ENCODE measurements at regions not wholly inside any gene's neighbourhood (a gene's known extent, or its start where the extent isn't known, plus 50 kb on each side); places are given as distances from the start of the nearest gene placed in this dataset.
"Not testable (repeated sequence)": the region's sequence is repeated elsewhere in the genome, so short reads cannot be mapped to it uniquely, and the experiment has no call there.

DNA sequence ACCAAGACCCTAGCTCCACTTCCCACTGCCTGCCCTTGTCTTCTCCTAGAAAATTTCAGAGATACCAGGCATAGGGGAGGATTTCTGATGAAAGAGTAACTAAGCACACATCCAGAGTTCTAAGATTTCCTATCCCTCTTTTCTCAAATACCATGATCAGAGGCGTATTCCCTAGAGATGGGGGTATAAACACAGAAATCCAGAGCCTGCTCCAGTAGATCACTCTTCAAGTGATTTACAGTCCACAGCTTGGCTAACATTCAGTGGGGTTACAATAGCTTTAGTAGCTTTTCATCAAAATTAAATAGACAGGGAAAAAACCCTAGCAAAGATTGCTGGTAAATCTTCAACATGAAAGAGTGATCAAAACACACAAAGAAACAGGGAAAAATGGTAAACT lies 800.7 kb upstream of the GRM7 start:
- no peak for DNase-seq

DNA sequence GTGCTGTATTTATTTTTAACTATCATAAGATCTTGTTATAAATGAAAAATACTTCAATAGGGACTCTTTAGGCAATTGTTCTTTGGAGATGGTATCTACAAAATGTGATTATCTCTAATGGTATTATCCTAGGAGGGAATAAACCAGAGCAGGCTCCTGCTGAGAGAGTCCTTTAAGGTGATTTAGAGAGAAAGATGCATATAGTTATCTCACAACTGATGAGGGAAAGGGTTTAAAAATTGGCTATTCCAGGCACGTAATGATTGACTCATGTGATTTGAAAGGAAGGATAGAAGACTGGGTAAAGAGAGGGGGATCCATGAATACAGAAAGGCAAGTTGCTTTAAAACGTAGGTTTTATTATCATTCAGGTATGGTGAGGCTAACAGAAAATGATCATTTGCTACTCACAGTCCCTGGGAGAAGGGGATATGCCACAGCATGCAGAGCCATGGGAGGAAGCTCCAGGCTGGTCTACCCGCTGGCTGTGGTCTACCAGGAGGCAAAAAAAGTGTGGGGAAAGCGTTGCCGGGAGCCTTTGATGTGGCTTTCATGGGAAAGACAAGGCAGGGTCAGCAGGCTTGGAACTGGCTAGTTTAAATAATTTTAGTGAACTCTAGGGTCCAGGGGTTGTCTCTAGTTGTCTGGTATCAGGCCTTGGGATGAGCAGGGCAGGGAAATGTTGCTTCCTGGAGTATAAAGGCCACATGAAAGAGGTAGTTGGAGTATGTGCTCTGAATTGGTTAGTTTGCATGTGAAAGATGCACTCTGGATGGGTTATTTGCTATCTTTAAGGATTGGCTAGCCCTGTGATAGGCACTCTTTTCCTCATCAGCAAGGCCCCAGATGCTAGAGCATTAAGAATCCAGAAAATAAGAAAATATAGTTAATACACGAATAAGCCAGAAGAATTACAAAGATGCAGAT lies 798.4 kb upstream of the GRM7 start:
- no peak for DNase-seq

DNA sequence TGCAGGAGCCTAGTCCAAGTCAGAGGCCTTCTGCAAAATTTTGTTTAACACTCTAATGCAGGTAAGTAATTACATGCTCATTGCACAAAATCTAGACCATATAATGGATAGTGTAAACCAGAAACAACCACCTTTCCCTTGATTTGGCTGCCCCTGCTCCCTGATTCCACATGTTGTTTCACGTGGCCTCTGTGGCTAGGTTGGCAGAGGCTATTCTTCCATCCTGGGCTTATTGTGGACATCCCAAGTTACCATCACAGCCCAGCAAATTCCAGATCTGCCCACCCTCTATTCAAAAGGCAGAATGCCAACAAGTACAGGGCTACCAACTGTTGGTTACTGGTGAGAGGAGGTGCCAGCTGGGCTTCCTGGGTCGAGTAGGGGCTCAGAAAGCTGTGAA lies 794.5 kb upstream of the GRM7 start:
- no peak for DNase-seq

DNA sequence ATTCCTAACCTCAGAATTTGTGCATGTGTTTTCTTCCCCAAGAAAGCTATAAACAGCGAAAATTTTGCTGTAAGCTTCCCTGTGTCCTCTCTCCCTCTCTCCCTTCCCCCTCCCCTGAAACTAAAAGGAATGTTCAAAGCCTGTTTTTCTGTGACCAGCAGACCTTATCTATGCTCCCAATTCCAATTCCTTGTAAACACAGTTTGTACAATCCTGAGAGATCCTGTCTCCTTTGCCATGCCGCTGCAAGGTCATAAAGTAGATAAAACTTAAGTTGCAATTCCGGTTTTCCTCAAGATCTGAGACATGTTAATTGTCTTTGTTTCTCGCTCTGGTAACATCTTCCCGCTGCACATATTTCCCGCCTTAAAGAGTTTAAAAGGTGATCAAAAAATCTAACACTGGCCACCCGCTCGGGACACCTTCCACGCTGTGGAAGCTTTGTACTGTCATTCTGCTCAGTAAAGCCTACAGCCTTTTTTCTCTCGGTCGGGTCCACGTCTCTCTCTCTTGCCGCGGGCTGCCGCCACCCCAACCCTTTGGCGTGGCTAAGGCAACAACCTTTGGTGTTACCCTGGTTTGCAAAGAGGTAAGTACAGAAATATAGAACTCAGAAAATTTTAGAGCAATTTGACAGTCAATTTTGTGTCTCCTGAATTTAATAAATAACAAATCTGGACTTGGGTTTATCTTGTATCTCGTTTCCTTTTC lies 793.9 kb upstream of the GRM7 start:
- DNase-seq: not testable (repeated sequence)

DNA sequence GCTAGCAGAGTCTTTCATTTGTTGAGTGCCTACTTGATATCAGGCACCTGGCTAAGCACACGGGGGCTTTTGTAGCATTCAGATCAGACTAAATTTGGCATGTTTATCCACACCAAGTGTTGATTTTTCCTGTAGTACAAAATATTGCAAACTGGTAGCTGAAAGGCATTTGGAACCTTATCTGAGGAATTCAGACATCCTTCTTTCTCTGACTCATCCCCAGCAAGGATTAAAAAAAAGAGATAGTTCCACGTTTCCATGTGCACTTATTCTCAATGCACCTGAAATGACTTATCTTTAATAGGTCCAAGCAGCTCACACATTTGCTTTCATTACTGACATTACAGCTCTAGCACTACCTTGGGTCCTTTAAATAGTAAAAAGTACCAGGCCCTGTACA lies 786.0 kb upstream of the GRM7 start:
- DNase-seq: no peak

DNA sequence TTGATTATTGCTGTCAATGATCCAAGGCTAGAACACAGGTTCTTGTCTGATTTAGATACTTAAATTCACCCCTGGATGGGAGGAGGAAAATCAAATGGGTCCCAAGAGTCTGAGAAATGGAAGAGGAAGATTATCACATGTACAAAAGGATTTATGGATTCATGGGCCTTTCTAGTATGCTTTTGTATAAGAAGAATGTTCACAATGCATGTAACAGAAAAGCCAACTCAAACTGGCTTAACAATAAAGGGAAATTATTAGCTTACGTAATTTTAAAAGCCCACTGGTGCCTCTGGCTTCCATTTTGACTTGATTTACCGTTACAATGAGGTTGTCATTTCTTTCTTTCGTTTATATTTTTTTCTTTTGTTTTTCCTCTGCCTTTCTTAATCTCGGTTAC lies 782.5 kb upstream of the GRM7 start:
- no peak for DNase-seq

DNA sequence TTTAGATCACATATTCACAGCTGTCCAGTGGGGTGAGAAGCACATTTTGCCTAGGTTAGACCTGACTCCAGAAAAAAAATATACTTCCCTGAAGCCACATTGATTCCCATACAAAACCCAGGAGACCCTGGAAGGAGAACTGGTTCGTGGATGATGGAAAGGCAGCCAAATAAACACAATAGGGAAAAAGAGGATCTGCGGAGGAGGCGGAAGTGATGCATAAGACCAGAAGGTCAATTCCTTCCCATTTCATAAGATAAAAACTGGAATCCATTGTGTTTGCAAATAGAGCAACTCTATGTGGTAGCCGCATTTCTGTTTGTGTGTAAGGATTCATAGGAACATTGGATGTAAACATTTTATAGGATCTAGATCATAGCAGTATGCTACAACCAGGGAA lies 781.9 kb upstream of the GRM7 start:
- no peak for DNase-seq

DNA sequence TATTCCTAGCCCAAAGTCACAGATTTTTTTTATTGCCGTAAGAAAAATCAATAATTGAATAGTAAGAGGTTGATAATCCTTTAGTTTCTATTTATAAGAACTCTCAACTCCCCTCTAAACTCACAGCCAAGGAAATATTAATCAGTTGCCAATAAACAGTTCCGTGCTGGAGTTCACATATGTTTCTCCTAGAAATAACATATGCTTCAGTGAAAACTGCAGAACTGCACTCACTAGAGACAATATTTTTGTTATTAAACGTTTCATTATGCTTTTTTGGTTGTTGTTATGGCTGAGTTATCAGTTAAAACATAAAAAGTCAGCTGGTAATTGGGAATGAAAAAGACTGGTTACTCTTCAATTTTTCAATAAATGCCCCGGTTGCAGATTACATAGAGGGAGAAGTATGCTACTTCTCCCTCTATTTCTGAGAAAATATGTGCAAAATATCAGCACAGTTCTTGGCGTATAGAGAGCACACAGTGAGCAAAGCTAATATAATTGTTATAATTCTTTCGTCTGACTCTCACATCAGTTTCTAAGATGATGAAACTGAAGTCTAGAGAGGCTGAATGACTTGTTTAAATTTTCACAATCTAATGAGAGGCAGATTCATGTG lies 781.2 kb upstream of the GRM7 start:
- no peak for DNase-seq

DNA sequence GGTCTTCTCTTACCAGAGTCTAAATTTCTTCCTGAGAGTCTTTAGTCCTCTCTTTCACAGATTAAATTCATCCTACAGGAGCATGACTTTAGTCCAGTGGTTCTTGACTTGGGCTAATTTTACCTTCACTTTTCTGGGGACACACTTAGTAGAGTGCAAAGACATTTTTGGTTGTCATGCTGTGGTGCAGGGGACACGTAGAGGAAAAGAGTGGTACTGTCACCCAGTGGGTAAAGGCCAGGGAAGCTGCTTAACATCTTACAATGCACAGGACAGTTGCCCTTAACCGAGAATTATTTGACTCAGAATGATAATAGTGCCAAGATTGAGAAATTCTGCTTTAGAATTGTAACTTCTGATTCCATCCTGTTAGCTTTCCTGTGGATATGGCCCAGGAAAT lies 772.5 kb upstream of the GRM7 start:
- DNase-seq: no peak

DNA sequence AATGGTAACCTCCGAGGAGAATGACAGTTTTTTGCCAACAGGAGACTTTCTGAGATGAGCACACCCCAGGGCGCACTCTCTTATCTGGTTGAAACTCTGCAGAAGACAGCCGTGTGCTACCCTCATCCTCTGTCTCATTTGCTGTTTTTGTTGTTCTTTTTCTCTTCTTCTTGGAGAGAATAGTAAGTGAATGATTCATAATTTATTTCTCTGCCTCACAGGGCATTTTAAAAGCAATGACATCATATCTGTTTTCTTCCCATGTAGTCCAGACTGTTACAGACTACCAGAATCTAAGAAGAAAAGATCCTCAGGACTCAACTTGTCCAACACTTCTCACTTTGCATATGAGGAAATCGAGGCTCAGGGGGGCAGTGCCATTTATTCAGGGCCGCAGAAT lies 771.1 kb upstream of the GRM7 start:
- DNase-seq: no peak

DNA sequence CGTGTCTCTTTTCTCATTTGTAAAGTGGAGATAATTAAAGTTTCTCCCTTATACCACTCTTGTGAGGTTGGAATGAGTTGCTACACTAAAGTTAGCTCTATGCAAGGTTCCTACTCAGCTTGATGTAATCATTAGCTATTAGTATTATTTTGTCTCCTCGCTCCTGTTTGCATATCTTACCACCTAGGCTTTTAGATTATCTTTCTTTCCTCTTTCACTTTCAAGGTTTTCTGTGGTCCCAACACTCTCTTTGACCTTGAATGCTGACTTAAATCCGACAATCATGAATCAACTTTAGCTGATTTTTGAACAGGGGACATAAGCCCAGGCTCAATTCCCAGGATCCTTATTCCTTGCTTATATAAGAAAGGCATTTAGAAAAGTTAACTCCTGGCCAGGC lies 769.7 kb upstream of the GRM7 start:
- no peak for DNase-seq

DNA sequence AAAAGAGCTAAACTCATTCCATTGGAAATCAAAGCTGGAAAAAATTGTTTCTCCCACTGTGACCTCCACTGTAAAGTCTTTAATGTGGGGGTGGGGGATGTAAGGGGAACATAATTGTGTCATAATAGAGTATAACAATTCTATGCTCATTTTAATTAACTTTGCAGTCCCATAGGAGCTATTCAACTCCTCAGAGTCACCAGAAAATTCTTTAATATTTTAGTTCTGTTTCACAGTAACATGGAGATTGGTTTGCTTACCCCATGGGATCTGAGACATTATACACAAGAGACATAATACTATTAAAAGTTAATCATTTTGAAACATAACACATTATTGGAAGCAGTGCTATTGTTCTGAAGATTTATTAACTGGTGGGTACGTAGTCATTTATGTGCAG lies 765.9 kb upstream of the GRM7 start:
- no peak for DNase-seq

DNA sequence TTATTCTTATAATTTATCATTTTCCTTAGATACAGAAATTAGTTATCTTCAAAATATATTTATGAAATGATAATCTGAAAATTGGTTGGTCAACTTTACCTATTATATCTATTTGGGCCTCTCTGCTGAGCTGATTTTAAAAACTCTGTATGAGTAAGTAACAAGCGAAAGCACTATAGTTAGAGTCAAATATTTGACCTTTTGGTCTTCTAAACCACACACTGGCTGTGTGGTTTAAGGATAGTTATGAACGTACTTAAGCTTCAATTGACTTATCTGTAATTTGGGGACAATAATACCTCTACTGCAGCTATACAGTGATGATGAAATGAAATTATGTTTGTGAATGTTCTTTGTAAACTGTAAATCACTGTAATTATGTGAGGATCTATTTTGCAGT lies 763.9 kb upstream of the GRM7 start:
- no peak for DNase-seq

DNA sequence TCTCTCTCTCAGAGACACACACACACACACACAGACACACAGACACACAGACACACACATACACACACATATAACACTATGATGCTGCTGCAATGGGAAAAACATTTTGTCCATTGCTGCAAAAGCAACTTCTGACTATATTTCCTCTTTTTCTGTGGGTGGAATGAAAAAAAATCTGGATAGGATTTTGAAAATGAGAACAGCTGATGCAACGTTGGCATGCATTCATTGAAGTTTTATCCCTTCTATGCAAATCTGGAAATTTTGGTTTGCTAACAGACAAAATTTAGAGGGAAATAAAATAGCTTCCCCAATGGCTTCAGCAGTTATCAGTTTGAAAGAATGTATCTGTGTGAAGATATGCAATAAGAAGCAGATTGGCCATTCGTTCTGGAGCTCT lies 763.4 kb upstream of the GRM7 start:
- no peak for DNase-seq

DNA sequence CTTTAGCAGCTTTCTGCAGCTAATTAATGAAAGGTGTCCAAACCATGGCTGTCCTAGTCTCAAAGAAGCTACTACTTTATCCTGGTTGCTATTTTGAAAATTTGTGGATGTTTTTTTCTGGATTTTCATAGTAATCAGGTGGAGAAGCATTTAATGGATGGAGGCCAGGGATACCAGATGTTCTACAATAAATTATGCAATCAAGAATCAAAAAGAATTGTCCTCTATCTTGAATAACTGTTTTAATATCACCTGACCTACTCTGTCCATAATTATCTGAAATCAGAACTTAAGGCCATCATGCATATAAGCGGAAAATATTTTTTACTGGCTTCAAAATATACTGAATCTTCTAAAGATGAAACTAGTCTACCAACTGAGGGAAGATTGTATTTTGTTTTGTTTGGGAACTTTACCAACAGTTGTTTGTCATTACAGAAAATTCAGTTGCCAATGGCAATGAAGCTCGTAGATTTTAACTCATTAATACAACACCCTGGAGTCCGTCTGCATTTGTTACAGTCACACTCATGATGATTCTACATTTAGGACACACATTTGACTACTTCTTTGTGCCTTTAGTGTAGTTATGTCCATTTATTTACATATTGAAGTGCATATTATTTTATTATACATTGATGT lies 762.3 kb upstream of the GRM7 start:
- no peak for DNase-seq

DNA sequence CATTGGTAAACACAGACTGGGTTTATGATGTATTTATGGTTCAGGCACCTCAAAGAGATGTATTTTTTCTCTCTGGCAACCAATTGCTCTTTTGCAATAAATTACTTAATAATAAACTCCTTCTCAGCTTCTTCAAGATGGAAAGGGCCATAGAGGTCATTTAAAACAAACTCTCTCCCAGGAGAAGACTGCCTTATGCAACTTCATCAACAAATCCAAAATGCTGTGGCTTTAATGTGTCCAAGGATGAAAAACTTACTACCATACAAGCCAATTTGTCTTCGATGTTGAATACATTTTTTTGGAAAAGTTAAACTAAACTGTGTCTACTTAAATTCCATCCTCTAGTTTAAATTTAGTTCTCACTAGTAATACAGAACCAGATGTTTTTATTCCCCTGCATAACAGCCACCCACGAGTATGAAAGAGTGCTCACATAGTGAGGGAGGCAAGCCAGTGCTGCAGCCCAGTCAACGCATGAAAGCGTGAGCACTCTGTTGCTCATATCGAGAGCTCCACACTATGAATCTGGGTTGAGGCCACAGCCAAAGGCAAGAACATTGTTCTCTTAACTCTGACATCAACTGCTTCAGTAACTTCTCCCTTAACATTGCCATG lies 761.3 kb upstream of the GRM7 start:
- DNase-seq: no peak

DNA sequence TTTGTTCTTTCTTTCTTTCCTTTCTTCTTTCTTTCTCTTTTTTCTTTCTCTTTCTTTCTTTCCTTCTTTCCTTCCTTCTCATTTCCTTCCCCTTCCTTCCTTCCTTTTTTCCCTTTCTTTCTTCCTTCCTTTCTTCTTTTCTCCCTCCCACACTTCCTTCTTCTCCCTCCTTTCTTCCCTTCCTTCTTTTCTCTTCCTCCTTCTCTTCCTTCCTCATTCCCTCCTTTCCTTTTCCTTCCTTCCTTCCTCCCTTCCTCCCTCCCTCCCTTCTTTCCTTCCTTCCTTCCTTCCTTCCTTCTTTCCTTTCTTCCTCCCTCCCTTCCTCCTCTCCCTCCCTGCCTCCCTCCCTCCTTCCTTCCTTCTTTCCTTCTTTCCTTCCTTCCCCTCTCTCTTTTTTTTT lies 755.7 kb upstream of the GRM7 start:
- DNase-seq: no peak

DNA sequence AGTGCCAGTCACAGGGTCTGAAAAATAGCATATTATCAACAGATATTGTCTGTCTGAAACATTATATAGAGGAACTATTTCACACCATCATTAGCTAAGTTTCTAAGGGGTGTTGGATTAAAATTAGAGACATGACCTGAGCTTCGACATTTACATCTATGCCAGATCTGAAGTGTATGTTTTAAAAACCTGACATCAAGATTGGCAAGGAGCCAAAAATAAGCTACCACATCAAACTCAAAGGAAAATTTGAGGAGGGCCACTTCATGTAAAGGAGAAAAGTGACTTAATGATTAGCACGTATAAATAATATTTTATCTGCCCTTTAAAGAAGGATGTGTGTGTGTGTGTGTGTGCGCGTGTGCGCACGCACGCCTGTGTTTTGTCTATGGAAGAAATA lies 752.0 kb upstream of the GRM7 start:
- DNase-seq: no peak

DNA sequence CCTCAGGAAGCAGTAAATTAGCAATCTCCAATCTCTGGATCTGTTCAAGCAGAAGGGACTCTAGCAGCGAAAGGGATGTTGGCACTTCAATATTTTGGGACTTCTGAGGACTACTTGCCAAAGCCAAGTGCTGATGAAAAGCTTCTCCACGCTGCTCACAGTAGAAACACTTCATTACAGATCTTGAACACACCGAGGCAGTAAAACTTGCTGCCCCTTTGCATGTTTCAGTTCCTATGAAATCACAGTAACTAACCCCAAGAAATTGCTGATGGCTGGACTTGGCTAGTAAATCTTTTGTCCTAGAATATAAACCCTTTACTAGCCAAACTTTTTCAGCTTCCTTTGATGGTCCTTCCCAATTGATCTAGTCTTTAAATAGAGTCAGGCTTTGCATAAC lies 750.5 kb upstream of the GRM7 start:
- DNase-seq: no peak

DNA sequence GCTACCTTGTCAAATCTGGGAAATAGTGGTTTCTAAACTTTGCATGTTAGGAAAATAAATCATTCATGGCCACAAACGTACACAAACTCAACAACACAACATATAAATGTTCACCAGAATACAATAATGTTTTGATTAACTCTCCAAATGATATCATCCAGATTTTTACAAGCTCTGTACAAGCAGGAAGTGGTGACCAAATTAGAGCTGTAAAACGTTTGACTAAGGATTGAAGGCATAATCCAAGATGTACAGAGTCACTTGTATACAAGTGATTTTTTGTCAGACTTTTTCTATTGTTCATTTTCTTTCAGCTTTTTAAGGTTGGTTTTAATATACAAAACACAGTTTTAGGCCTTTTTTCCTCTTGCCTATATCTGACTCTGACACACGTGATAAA lies 748.4 kb upstream of the GRM7 start:
- DNase-seq: no peak

DNA sequence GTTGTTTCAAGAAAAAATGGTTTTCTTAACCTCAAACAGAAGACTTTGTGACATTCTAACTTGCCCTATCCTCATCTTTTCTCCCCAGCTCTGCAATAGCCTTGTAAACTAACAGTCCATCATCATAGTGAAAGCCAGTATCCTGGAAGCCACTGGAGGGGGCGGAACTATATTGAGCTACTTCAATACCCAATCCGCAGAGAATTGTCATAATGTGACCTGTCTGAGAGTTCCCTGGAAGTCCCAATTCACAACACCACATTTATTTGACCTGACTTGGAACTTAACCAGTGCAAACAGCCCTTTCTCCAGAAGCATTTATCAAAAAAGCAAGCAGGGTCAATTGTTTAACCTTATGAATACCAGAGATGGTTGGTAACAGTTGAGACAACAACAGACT lies 747.6 kb upstream of the GRM7 start:
- DNase-seq: no peak

DNA sequence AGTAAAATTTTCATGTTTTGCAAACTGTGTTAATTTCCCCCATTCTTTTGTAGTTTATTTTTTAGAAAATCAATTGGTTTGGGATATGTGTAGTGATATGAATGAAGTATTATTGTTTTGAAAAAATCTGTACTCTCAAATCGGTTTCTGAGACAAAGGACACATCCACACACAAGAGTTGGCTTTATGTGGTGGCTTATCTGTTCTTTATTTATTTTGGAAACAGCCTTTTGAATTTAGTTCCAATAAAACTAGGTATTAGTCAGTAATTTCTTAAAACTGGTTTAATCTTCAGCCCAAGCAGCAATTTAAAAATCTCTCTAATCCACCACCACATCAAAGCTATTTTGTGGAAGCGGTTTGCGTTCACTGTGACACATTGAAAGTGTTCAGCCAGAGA lies 741.5 kb upstream of the GRM7 start:
- no peak for DNase-seq

DNA sequence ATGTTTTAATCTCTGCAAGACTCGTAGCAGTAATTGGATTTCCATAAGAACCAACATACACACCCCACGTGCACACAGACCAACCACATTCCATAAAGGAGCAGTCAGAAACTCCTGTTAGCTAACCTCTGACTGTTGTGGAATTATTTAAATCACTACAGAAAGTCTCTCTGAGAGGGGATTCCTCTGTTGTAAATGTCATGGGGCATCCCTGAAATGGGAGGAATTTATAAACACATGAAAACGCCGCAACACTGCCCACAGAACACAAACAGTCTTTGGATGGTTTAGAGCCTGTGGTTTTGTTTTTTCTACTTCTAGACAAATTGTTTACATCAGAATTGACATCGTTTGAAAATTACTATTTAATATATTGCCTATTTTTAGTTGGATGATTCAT lies 740.1 kb upstream of the GRM7 start:
- no peak for DNase-seq
